ENCODE measurements at regions not wholly inside any gene's neighbourhood (a gene's known extent, or its start where the extent isn't known, plus 50 kb on each side); places are given as distances from the start of the nearest gene placed in this dataset.

DNA sequence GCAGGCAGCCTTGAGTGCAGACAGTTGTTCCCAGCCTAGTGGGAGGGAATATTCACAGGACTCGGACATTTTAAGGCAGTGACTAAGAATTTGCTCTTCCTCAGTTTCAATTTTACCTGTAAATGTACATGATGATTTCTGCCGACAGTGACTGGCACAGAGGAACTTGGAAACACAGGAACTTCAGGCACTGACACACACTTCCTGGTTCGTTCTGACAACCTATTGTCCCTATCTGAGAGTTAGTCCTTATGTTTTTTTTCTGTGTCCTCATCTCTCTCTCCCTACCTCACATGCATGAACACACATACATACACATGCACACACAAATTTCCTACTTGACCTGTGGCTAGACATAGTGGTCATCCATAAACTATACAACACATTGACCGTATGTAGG is 89.4 kb upstream of the CD180 start:
- TF ChIP-seq, protein P1, sequence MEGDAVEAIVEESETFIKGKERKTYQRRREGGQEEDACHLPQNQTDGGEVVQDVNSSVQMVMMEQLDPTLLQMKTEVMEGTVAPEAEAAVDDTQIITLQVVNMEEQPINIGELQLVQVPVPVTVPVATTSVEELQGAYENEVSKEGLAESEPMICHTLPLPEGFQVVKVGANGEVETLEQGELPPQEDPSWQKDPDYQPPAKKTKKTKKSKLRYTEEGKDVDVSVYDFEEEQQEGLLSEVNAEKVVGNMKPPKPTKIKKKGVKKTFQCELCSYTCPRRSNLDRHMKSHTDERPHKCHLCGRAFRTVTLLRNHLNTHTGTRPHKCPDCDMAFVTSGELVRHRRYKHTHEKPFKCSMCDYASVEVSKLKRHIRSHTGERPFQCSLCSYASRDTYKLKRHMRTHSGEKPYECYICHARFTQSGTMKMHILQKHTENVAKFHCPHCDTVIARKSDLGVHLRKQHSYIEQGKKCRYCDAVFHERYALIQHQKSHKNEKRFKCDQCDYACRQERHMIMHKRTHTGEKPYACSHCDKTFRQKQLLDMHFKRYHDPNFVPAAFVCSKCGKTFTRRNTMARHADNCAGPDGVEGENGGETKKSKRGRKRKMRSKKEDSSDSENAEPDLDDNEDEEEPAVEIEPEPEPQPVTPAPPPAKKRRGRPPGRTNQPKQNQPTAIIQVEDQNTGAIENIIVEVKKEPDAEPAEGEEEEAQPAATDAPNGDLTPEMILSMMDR (IDR thresholded peaks at IDR 0.05), result no peak
- TF ChIP-seq POLR2A (IDR thresholded peaks at IDR 0.05), result no peak

Measured in tibial nerve (tissue), 3 donors.